ENCODE measurements at regions not wholly inside any gene's neighbourhood (a gene's known extent, or its start where the extent isn't known, plus 50 kb on each side); places are given as distances from the start of the nearest gene placed in this dataset.

DNA sequence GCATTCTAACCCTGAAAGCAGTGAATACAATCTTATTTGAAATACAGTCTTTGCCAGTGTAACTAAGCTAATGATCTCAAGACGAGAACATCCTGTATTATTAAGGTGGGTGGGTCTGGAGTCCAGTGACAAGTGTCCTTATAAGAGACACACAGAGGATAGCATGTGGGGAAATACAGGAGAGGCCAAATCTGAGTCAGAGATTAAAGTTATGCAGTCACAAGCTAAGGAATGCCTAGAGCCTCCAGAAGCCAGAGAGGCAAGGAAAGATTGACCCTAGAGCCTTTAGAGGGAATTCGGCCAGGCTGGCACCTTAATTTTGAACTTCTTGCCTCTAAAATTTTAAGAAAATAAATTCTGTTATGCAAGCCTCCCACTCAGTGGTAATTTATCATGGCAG is 87.5 kb upstream of the HGF start:
- Histone ChIP-seq H3K4me2 (ENCODE audit: insufficient read depth, low read length) (no peak overlapping the region), H3K4me1 (ENCODE audit: insufficient read depth, low read length) (no peaks in the 10 kb centered on the region), H3K9ac (ENCODE audit: low read depth, low read length) (no peak overlapping the region), H2AFZ (ENCODE audit: low read depth, low read length) (no peak overlapping the region), H3K79me2 (ENCODE audit: insufficient read depth, low read length) (no peaks in the 10 kb centered on the region), H4K20me1 (ENCODE audit: insufficient read depth, low read length) (no peaks in the 10 kb centered on the region), H3K36me3 (ENCODE audit: insufficient read depth, low read length) (no peaks in the 10 kb centered on the region), H3K4me3 (ENCODE audit: low read depth in 1 of 2, low read length in 2 of 2) (no peak overlapping the region), H3K27ac (ENCODE audit: low read length) (no peak overlapping the region), H3K9me3 (ENCODE audit: insufficient read depth, low read length, severe bottlenecking) (no peaks in the 10 kb centered on the region), H3K27me3 (ENCODE audit: insufficient read depth, low read length, poor library complexity) (no peaks in the 10 kb centered on the region)
- TF ChIP-seq EZH2 (IDR thresholded peaks at IDR 0.05; ENCODE audit: borderline replicate concordance, low read depth, low read length, severe bottlenecking), result no peak
- no peak for TF ChIP-seq CTCF (IDR thresholded peaks at IDR 0.05; ENCODE audit: borderline replicate concordance, extremely low read depth, low read length, poor library complexity, severe bottlenecking)
- ATAC-seq (ENCODE audit: insufficient read depth, low read depth) (no peak), DNase-seq (no peak)

DNA sequence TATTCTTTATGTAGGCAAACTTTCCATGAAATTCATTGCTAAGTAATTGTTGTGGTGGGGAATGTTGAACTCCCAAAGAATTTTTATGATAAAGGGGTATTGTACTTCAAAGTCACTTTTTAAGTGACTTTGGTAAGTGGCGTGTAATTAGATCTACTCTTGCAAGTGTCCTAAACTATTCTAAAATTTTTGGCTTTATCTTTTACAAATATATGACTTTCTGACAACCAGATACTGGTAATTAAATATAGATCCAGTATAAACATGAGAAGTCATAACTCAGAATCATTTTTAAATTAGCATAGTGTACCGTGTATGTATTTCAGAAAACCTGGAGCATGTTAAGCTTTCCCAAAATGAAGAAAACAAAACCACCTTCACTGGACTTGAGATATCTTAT is 84.7 kb upstream of the HGF start:
- DNase-seq, result no peak
- H3K27ac ChIP-seq (ENCODE audit: low read length), result no peak overlapping the region
- H2AFZ ChIP-seq (ENCODE audit: low read depth, low read length), result no peak overlapping the region
- no peak overlapping the region for H3K4me3 ChIP-seq (ENCODE audit: low read depth in 1 of 2, low read length in 2 of 2)
- H3K27me3 ChIP-seq (ENCODE audit: insufficient read depth, low read length, poor library complexity), result no peaks in the 10 kb centered on the region
- no peaks in the 10 kb centered on the region for H3K79me2 ChIP-seq (ENCODE audit: insufficient read depth, low read length)
- H3K9me3 ChIP-seq (ENCODE audit: insufficient read depth, low read length, severe bottlenecking), result no peaks in the 10 kb centered on the region
- TF ChIP-seq CTCF (IDR thresholded peaks at IDR 0.05; ENCODE audit: borderline replicate concordance, extremely low read depth, low read length, poor library complexity, severe bottlenecking) (no peak), EZH2 (IDR thresholded peaks at IDR 0.05; ENCODE audit: borderline replicate concordance, low read depth, low read length, severe bottlenecking) (no peak)
- no peak overlapping the region for H3K4me2 ChIP-seq (ENCODE audit: insufficient read depth, low read length)
- no peak overlapping the region for H3K9ac ChIP-seq (ENCODE audit: low read depth, low read length)
- no peaks in the 10 kb centered on the region for H4K20me1 ChIP-seq (ENCODE audit: insufficient read depth, low read length)
- no peaks in the 10 kb centered on the region for H3K4me1 ChIP-seq (ENCODE audit: insufficient read depth, low read length)
- ATAC-seq (ENCODE audit: insufficient read depth, low read depth), result no peak
- H3K36me3 ChIP-seq (ENCODE audit: insufficient read depth, low read length), result no peaks in the 10 kb centered on the region

DNA sequence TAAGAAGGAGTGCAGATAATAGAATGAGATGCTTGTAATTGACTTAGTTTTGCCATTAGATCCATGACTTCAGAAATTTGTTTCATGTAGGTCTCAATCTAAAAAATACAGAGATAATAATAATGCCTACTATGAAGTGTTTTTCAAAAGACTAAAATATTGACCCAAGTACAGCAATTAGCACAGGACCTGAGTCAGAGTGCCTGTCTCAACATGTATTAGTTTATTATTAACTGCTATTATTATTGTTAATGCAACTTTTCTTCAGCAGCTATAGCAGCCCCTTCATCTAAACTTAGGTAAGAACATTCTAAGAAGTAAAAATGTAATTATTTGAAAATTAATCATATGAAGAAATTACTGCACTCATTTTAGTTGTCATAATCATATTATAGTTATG is 82.9 kb upstream of the HGF start:
- DNase-seq, result no peak
- Histone ChIP-seq H3K9me3 (ENCODE audit: insufficient read depth, low read length, severe bottlenecking) (no peaks in the 10 kb centered on the region), H3K9ac (ENCODE audit: low read depth, low read length) (no peak overlapping the region), H3K27ac (ENCODE audit: low read length) (no peak overlapping the region), H4K20me1 (ENCODE audit: insufficient read depth, low read length) (no peaks in the 10 kb centered on the region), H2AFZ (ENCODE audit: low read depth, low read length) (no peak overlapping the region), H3K4me1 (ENCODE audit: insufficient read depth, low read length) (no peaks in the 10 kb centered on the region), H3K79me2 (ENCODE audit: insufficient read depth, low read length) (no peaks in the 10 kb centered on the region), H3K4me2 (ENCODE audit: insufficient read depth, low read length) (no peak overlapping the region), H3K4me3 (ENCODE audit: low read depth in 1 of 2, low read length in 2 of 2) (no peak overlapping the region), H3K36me3 (ENCODE audit: insufficient read depth, low read length) (no peaks in the 10 kb centered on the region), H3K27me3 (ENCODE audit: insufficient read depth, low read length, poor library complexity) (no peaks in the 10 kb centered on the region)
- TF ChIP-seq EZH2 (IDR thresholded peaks at IDR 0.05; ENCODE audit: borderline replicate concordance, low read depth, low read length, severe bottlenecking) (no peak), CTCF (IDR thresholded peaks at IDR 0.05; ENCODE audit: borderline replicate concordance, extremely low read depth, low read length, poor library complexity, severe bottlenecking) (no peak)
- ATAC-seq (ENCODE audit: insufficient read depth, low read depth), result no peak

DNA sequence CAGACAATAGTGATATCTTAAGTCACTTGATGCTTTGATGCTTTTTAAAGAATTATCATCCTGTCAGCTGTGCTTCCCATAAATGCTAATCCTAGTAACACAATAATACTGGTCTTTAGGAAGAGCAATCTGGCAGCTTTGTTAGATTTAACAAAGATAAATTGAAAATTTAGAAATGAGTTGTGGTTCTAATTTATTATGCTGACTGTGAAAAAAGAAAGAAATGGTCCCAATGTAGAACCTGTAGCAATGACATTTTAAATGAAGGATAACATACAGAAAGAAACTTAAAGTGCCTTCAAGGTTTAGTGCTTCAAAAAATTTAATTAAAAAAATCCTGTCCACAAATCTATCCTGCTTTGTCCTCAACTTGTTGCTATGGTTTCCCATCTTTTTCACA is 81.6 kb upstream of the HGF start:
- H3K36me3 ChIP-seq (ENCODE audit: insufficient read depth, low read length), result no peaks in the 10 kb centered on the region
- H3K27ac ChIP-seq (ENCODE audit: low read length), result no peak overlapping the region
- no peaks in the 10 kb centered on the region for H3K27me3 ChIP-seq (ENCODE audit: insufficient read depth, low read length, poor library complexity)
- no peak overlapping the region for H3K4me3 ChIP-seq (ENCODE audit: low read depth in 1 of 2, low read length in 2 of 2)
- no peaks in the 10 kb centered on the region for H4K20me1 ChIP-seq (ENCODE audit: insufficient read depth, low read length)
- H3K79me2 ChIP-seq (ENCODE audit: insufficient read depth, low read length), result no peaks in the 10 kb centered on the region
- no peak overlapping the region for H3K4me2 ChIP-seq (ENCODE audit: insufficient read depth, low read length)
- TF ChIP-seq EZH2 (IDR thresholded peaks at IDR 0.05; ENCODE audit: borderline replicate concordance, low read depth, low read length, severe bottlenecking) (no peak), CTCF (IDR thresholded peaks at IDR 0.05; ENCODE audit: borderline replicate concordance, extremely low read depth, low read length, poor library complexity, severe bottlenecking) (no peak)
- no peak overlapping the region for H2AFZ ChIP-seq (ENCODE audit: low read depth, low read length)
- DNase-seq, result no peak
- H3K9me3 ChIP-seq (ENCODE audit: insufficient read depth, low read length, severe bottlenecking), result no peaks in the 10 kb centered on the region
- ATAC-seq (ENCODE audit: insufficient read depth, low read depth), result no peak
- H3K4me1 ChIP-seq (ENCODE audit: insufficient read depth, low read length), result peaks cover 5% of the 10 kb centered on the region
- H3K9ac ChIP-seq (ENCODE audit: low read depth, low read length), result no peak overlapping the region
